HepG2 (cell line): ENCODE measurements at regions not wholly inside any gene's neighbourhood (a gene's known extent, or its start where the extent isn't known, plus 50 kb on each side); places are given as distances from the start of the nearest gene placed in this dataset.

Source experiments
- DDIT3 ChIP-seq: sonication (generic); formaldehyde crosslinking; IDR thresholded peaks from 2 replicates; pipeline ENCODE4 v1.4.0; 2020; ENCODE audit warnings: mild to moderate bottlenecking, missing genetic modification reagents
- EHMT2 ChIP-seq: fragments of 200-600 bp; sonication (generic); IDR thresholded peaks from 2 replicates; pipeline ENCODE4 v1.7.0; 2017; ENCODE audit warnings: antibody characterized with exemption, low read depth, low read length, borderline replicate concordance
- ETV6 ChIP-seq: sonication (generic); formaldehyde crosslinking; conservative IDR thresholded peaks from 2 replicates; pipeline ENCODE4 v1.4.0; 2020; ENCODE audit warnings: missing genetic modification reagents
- FOXJ3 ChIP-seq: sonication (generic); formaldehyde crosslinking; IDR thresholded peaks from 2 replicates; pipeline ENCODE4 v1.4.0; 2020; ENCODE audit warnings: missing genetic modification reagents, mild to moderate bottlenecking, borderline replicate concordance
- JARID2 ChIP-seq: sonication (generic); formaldehyde crosslinking; IDR thresholded peaks from 2 replicates; pipeline ENCODE4 v1.8.1; 2023; ENCODE audit warnings: missing genetic modification reagents, inconsistent platforms; ENCODE audit not compliant: insufficient replicate concordance
- MXI1 ChIP-seq: IDR thresholded peaks from 3 replicates; pipeline ENCODE4 v1.6.1; 2012; ENCODE audit warnings: low read depth, low read length, inconsistent platforms, borderline replicate concordance
- NBN ChIP-seq: fragments of 450-650 bp; conservative IDR thresholded peaks from 2 replicates; pipeline ENCODE4 v1.6.1; 2017
- NFE2L2 ChIP-seq: fragments of 150-350 bp; IDR thresholded peaks from 2 replicates; pipeline ENCODE4 v1.6.1; 2014; ENCODE audit warnings: low read length
- NR2F6 ChIP-seq, 2 experiments: IDR thresholded peaks; 2 replicates each; pipeline ENCODE4 v1.6.1; 2016; ENCODE audit warnings: antibody characterized with exemption in 1 of 2, mild to moderate bottlenecking in 1 of 2
- RFX1 ChIP-seq: fragments of 450-650 bp; IDR thresholded peaks from 2 replicates; pipeline ENCODE4 v1.6.1; 2017
- RXRB ChIP-seq: IDR thresholded peaks from 2 replicates; pipeline ENCODE4 v1.6.1; 2016; ENCODE audit warnings: borderline replicate concordance, missing genetic modification reagents, missing compliant biosample characterization
- SAP130 ChIP-seq: IDR thresholded peaks from 2 replicates; pipeline ENCODE4 v1.6.1; 2016; ENCODE audit warnings: low read depth
- SIN3A ChIP-seq: IDR thresholded peaks from 2 replicates; pipeline ENCODE4 v1.6.1; 2011; ENCODE audit warnings: low read depth, mild to moderate bottlenecking, control low read depth, low read length, borderline replicate concordance
- SNRNP70 ChIP-seq: fragments of 200-400 bp; formaldehyde crosslinking; IDR thresholded peaks from 2 replicates; pipeline ENCODE4 v1.6.1; 2017; ENCODE audit warnings: mild to moderate bottlenecking, low read depth, low read length, moderate library complexity
- TGIF2 ChIP-seq: IDR thresholded peaks from 2 replicates; pipeline ENCODE4 v1.6.1; 2016; ENCODE audit warnings: control low read depth, missing compliant biosample characterization
- TRIM24 ChIP-seq: sonication (generic); formaldehyde crosslinking; IDR thresholded peaks from 2 replicates; pipeline ENCODE4 v1.8.0; 2022; ENCODE audit warnings: mild to moderate bottlenecking, missing genetic modification reagents
- YY1 ChIP-seq: IDR thresholded peaks from 2 replicates; pipeline ENCODE4 v1.6.1; 2011; ENCODE audit warnings: low read length, low read depth, moderate library complexity, mild to moderate bottlenecking; ENCODE audit not compliant: insufficient read depth, insufficient replicate concordance
- ZNF142 ChIP-seq: sonication (generic); formaldehyde crosslinking; IDR thresholded peaks from 2 replicates; pipeline ENCODE4 v1.4.0; 2020; ENCODE audit warnings: missing genetic modification reagents
- ZNF615 ChIP-seq: sonication (generic); formaldehyde crosslinking; IDR thresholded peaks from 2 replicates; pipeline ENCODE4 v1.5.0; 2020; ENCODE audit warnings: mild to moderate bottlenecking, missing genetic modification reagents, borderline replicate concordance
- TF ChIP-seq, protein P1 (sequence below), 2 experiments: sonication (generic) in 1 of 2; formaldehyde crosslinking in 1 of 2; IDR thresholded peaks; 2 replicates each; pipeline versions ENCODE4 v1.6.1 to v1.9.0; 2014 to 2022; ENCODE audit warnings: antibody characterized with exemption in 1 of 2, borderline replicate concordance in 1 of 2, inconsistent platforms in 1 of 2, low read depth in 1 of 2, missing genetic modification reagents in 1 of 2

- TF ChIP-seq, protein P1, sequence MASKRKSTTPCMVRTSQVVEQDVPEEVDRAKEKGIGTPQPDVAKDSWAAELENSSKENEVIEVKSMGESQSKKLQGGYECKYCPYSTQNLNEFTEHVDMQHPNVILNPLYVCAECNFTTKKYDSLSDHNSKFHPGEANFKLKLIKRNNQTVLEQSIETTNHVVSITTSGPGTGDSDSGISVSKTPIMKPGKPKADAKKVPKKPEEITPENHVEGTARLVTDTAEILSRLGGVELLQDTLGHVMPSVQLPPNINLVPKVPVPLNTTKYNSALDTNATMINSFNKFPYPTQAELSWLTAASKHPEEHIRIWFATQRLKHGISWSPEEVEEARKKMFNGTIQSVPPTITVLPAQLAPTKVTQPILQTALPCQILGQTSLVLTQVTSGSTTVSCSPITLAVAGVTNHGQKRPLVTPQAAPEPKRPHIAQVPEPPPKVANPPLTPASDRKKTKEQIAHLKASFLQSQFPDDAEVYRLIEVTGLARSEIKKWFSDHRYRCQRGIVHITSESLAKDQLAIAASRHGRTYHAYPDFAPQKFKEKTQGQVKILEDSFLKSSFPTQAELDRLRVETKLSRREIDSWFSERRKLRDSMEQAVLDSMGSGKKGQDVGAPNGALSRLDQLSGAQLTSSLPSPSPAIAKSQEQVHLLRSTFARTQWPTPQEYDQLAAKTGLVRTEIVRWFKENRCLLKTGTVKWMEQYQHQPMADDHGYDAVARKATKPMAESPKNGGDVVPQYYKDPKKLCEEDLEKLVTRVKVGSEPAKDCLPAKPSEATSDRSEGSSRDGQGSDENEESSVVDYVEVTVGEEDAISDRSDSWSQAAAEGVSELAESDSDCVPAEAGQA (IDR thresholded peaks at IDR 0.05; ENCODE audit: low read depth): no peak
- TF ChIP-seq, protein P1 (CRISPR knock-in tag; IDR thresholded peaks at IDR 0.05; ENCODE audit: borderline replicate concordance): no peak
- TF ChIP-seq ETV6 (CRISPR knock-in tag) (no peak), SAP130 (CRISPR knock-in tag) (0 out of 2 replicates have a peak, but pooled peaks have one; percentile 26), JARID2 (CRISPR knock-in tag) (no peak), SIN3A (no peak), EHMT2 (peak; percentile 95), MXI1 (no peak), SNRNP70 (no peak), DDIT3 (CRISPR knock-in tag) (no peak), TRIM24 (CRISPR knock-in tag) (no peak), NFE2L2 (no peak), TGIF2 (CRISPR knock-in tag) (peak; percentile 71; the same call in 1 of the 2 replicates), FOXJ3 (CRISPR knock-in tag) (no peak), RFX1 (no peak), ZNF615 (CRISPR knock-in tag) (no peak), RXRB (CRISPR knock-in tag) (0 out of 2 replicates have a peak, but pooled peaks have one; percentile 24), NR2F6 (IDR thresholded peaks at IDR 0.05) (no peak), NR2F6 (CRISPR knock-in tag; IDR thresholded peaks at IDR 0.05) (no peak), ZNF142 (CRISPR knock-in tag) (no peak), YY1 (no peak), NBN (no peak)
Measured at GRCh38 chr6:98657764-98658163, 176.6 kb upstream of the POU3F2 start (continued).
